HG02840 (cell line): ENCODE measurements at regions not wholly inside any gene's neighbourhood (a gene's known extent, or its start where the extent isn't known, plus 50 kb on each side); places are given as distances from the start of the nearest gene placed in this dataset.
"Not testable (repeated sequence)": the region's sequence is repeated elsewhere in the genome, so short reads cannot be mapped to it uniquely, and the experiment has no call there.

ENCODE experiments used
- ATAC-seq: cut with Tn5 transposase; IDR thresholded peaks from one replicate; pipeline ENCODE4 v1.9.1; 2021; ENCODE audit warnings: mild to moderate bottlenecking, moderate library complexity, moderate number of reproducible peaks; ENCODE audit not compliant: unreplicated experiment, low FRiP score

GRCh38 chr12:9415898-9416297 lies 191.8 kb downstream of the KLRB1 start:
- not testable (repeated sequence) for ATAC-seq

DNA sequence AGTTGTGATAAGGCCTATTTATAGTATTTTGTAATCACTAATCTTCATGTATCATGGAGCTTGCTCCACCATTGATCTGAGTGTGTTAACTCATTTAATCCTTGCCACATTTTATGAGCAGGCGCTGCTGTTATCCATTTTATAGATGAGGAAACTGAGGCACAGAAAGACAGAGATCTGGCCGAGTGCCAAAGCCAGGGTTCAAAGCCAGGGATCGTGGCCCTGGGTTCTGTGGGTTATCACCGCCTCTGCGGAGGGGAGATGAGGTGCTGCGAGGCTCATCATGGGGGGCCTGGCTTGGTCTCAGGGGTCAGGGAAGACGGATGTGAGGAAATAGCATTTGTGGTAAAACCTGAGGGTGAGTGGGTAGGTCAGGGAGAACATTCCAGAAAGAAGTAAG lies 193.9 kb downstream of the KLRB1 start:
- not testable (repeated sequence) for ATAC-seq

DNA sequence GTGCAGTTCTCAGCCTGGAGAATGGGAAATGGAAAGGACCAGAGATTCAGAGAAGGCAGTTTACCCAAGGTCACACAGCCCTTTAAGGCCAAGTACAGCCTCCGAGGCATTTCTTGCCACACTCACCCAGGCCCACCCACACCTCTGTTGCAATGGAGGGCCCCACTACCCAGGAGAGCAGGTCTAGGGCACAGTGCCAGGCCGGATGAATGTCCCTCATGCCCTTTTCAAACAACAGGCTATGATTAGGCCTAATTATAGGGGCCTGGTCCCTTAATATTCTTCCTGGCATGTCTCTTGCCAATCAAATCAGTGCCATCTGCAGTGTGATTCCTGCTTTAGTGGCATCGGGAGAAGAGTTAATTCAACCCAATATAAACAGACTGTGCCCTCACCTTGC lies 195.3 kb downstream of the KLRB1 start:
- not testable (repeated sequence) for ATAC-seq

DNA sequence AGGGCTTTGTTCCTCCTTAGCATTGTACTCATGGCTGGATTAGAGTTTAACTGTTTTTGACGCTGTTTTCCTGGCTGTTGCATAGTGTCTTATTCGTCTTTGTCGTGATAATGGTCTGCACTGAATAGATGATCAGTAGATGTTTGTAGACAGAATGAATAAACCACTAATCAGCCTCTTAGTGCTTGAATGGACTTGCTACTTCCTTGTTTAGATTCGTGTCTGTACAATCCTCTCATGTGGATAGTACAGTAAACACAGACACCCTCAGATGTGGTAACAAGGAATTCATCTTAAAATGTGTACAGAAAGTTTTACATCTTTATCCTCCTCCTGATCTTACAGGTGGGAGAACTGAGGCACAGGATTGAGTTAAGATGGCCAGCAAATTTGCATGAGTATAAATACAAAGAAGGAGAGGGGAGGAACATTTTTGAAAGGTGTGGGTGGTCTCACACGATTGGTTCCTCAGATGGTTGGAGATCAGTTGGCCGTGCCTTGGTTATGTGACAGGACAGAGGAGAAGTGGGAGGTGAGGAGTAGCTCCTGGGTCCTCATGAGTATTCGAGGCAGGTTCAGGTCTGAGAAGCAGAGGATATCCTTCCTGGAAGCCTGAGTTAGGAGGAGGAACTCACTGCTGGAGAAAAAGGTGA lies 196.0 kb downstream of the KLRB1 start:
- ATAC-seq, result not testable (repeated sequence)

- ATAC-seq, result not testable (repeated sequence)
Observed at GRCh38 chr12:9407425-9407748, 199.2 kb upstream of the PZP start.

DNA sequence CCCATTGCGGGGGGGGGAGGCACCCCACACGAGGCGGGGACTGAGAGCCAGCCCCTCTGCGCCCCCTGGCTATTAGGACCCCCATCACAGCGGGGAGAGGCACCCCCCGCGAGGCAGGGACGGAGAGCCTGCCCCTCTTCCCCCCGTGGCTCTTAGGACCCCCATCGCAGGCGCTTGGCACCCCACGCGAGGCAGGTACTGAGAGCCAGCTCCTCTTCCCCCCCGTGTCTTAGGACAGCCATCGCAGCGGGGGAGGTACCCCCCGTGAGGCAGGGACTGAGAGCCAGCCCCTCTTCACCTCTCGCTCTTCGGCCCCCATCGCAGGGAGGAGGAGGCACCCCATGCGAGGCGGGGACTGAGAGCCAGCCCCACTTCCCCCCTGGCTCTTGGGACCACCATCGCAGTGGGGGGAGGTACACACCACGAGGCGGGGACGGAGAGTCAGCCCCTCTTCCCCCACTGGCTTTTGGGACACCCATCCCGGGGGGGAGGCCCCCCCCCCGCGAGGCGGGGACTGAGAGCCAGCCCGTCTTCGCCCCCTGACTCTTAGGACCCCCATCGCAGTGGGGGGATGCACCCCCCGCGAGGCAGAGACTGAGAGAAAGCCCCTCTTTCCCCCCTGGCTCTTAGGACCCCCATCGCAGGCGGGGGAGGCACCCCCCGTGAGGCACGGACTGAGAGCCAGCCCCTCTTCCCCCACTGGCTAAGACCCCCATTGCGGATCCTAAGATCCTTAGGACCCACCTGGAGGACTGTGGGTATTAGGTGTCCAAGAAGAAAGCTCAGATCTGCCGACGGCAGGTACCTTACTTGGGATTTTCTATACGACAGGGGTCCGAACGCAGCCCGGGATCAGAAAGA lies 198.6 kb upstream of the PZP start:
- no peak for ATAC-seq

DNA sequence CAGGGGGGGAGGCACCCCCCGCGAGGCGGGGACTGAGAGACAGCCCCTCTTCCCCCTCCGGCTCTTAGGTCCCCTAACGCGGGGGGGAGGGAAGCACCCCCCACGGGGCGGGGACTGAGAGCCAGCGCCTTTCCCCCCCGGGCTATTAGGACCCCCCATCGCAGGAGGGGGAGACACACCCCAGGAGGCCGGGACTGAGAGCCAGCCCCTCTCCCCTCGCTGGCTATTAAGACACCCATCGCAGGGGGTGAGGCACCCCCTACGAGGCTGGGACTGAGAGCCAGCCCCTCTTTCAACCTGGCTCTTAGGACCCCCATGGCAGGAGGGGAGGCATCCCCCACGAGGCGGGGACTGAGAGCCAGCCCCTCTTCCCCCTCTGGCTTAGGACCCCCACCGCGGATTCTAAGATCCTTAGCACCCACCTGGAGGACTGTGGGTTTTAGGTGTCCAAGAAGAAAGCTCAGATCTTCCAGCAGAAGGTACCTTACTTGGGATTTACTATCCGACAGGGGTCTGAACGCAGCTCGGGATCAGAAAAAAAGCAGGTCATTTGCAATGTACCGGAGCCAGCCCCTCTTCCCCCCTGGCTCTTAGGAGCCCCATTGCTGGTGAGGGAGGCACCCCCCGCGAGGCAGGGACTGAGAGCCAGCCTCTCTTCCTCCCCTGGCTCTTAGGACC lies 197.8 kb upstream of the PZP start:
- ATAC-seq, result no peak

GRCh38 chr12:9404469-9405260 lies 196.5 kb upstream of the PZP start:
- no peak for ATAC-seq

DNA sequence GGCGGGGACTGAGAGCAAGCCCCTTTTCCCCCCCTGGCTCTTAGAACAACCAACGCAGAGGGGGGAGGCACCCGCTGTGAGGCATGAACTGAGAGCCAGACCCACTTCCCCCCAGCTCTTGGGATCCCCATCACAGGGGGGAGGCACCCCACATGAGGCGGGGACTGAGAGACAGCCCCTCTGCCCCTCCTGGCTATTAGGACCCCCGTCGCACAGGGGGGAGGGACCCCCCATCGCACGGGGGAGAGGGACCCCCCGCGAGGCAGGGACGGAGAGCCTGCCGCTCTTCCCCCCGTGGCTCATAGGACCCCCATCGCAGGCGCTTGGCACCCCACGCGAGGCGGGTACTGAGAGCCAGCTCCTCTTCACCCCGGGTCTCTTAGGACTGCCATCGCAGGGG lies 195.8 kb upstream of the PZP start:
- no peak for ATAC-seq

DNA sequence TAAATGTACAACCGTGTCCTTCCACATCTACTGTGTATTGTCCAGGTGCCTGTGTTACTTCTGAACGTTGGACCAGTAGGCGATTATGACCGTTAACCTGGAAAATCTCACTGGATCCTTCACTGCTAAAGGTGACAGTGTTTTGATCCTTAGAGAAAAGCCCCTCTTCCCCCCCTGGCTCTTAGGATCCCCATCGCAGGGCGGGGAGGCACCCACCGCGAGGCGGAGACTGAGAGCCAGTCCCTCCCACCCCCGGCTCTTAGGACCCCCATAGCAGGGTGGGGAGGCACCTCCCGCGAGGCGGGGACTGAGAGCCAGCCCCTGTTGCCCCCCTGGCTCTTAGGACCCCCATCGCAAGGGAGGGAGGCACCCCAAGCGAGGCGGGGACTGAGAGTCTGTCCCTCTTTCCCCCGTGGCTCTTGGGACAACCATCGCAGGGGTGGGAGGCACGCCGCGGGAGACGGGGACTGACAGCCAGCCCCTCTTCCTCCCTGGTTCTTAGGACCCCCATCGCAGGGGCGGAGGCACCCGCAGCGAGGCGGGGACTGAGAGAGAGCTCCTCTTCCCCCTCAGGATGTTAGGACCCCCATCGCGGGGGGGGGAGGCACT lies 194.3 kb upstream of the PZP start:
- ATAC-seq, result not testable (repeated sequence)

DNA sequence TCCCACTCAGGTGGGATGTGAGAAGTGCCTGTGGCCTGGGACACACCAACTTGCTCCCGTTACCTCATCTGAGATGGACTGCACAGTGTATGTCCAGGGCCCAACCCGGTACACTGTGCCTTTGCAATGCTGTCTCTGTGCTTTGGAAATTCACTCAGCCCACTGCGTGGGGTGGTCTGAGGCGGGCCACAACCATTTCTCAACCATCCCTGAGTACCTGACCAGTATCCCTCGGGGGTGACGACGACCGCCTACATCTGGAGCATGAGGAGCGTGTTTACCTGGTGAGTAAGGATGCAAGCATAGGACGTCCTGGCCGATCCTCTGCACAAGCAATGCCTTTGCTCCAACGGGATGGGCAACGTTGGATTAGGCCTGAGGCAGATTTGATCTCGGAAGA lies 188.2 kb upstream of the PZP start:
- ATAC-seq, result not testable (repeated sequence)

- ATAC-seq, result not testable (repeated sequence)
Observed at GRCh38 chr12:9395220-9395619, 187.0 kb upstream of the PZP start.

GRCh38 chr12:9392842-9393241 lies 184.6 kb upstream of the PZP start:
- ATAC-seq, result no peak

DNA sequence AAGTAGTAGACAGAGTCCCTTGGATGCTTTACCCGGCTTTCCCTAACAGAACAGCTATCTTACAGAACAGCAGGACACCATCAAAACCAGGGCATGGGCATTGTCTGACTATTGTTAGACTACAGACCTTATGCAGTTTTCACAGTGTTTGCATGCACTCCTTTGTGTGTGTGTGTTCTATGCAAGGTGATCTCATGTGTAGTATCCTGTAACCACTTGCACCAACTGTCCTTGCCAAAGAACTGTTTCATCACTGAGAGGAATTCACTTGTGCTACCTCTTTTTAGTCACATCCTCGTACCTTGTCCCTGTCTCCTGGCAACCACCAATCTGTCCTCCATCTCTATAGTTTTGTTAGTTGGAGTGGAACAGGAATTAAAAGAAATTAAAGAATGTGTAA lies 183.6 kb upstream of the PZP start:
- no peak for ATAC-seq

GRCh38 chr12:9390761-9391160 lies 182.6 kb upstream of the PZP start:
- no peak for ATAC-seq

- no peak for ATAC-seq
Observed at GRCh38 chr12:9389796-9390195, 181.6 kb upstream of the PZP start.

DNA sequence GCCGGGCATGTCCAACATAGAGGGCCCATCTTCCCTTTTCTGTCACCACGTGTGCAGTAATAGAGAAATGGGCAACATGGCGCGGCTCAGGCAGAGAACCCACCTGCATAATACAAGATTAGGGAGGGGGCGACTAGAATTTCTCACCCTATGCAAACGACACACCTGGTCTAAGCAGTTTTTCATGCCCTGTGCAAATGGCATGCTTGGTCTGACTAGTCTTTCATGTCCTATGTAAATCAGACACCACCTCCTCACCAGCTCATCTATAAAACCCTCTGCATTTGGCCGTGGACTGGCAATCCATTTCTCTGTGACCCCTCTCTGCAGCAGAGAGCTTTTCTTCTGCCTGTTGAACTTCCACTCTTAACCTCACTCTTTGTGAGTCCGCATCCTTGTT lies 180.2 kb upstream of the PZP start:
- ATAC-seq, result no peak

GRCh38 chr12:9387450-9387849 lies 179.3 kb upstream of the PZP start:
- no peak for ATAC-seq

GRCh38 chr12:9383585-9383984 lies 175.4 kb upstream of the PZP start:
- ATAC-seq, result no peak

GRCh38 chr12:9381619-9382018 lies 173.4 kb upstream of the PZP start:
- no peak for ATAC-seq
